Smooth muscle cell of the brain vasculature (primary cell): ENCODE measurements at regions not wholly inside any gene's neighbourhood (a gene's known extent, or its start where the extent isn't known, plus 50 kb on each side); places are given as distances from the start of the nearest gene placed in this dataset.
"Not testable (repeated sequence)": the region's sequence is repeated elsewhere in the genome, so short reads cannot be mapped to it uniquely, and the experiment has no call there.

Source experiments
- DNase-seq: peaks from one replicate; pipeline ENCODE4 v3.0.0-alpha.2; 2012; ENCODE audit warnings: low read depth, low spot score

GRCh38 chr7:125480762-125481161 is 551.1 kb upstream of the POT1 start:
- DNase-seq = no peak

GRCh38 chr7:125468855-125469174 is 539.2 kb upstream of the POT1 start:
- DNase-seq = no peak

DNA sequence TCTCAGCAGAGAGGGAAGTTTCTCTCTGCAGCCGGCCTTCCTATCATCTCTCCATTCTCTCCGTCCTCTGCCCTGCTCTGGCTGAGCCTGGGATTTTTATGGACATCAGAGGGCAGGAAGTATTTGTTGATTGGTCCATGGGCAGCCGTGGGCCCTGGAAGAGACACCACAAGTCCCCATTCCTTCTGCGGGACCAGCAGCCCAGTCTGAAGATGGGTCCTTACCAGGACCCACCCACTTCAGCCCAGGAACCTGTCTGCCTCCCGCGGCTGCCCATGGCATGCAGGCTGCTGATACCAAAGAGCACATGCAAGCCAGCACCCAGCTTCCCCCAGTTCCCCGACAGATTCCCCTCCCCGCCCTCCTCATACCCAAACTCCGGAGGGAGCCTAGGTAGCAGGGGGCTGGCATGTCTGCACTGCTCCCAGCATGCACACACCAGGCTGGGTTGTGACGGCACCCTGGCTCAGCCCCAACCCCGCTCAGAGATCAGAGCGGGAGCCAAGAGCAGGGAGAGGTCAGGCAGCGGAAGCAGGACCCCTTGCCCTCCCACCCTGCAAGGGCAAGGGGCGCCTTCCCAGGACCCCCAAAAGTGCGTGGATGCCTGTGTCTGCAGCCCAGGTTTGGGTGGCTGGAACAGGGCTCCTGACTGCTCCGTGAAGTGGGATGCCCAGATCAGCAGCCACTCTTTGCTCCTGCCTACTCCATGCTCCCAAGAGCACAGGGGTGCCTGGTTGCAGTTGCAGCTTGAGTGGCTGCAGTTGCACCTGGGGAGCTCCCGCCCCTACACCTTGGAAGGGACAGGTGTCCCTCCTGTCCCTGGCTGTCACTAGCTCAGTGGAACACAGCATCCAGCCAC is 538.6 kb upstream of the POT1 start:
- DNase-seq = no peak

- peak; percentile 3 for DNase-seq
Measured at GRCh38 chr7:125465527-125465926, 535.9 kb upstream of the POT1 start.

- no peak for DNase-seq
Measured at GRCh38 chr7:125462615-125463014, 533.0 kb upstream of the POT1 start.

- no peak for DNase-seq
Measured at GRCh38 chr7:125459038-125459437, 529.4 kb upstream of the POT1 start.

- no peak for DNase-seq
Measured at GRCh38 chr7:125450749-125451148, 521.1 kb upstream of the POT1 start.

DNA sequence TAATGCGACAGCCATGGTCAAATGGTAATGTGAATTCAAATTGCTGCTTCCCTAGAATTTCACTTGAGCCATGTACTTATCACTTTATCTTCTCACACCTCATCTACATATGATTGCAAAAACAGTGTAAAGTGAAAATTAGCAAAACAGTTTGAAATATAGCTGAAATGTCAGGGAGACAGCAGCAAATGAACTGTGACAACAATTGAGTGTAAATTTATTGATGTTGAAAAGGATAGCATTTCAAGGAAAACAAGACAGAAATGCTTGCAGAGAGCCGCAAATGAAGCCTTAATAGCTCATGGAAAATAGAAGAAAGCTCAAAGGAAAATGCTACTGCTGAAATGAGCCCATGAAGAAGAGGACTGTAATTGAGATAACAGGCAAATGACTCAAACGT is 516.2 kb upstream of the POT1 start:
- DNase-seq = no peak

GRCh38 chr7:125444864-125445263 is 515.2 kb upstream of the POT1 start:
- no peak for DNase-seq

DNA sequence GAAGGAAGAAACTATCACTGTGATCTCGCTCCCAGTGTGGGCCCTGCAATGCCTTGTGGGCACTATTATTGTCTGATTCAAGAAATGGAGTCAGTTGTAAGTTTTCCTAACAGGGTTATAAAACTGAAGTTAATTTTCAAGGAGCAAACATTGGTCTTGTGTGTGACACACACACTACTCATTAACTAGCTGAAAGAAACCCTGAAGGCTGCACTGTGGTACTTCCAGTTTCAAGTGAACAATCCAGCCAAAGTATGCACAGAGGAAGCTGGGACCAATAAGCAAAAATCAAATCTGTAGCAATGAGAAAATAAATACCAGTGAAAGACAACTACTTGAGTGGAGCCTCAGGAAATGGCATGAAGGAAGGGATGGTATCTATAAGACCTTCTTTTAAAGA is 506.6 kb upstream of the POT1 start:
- DNase-seq = no peak

- DNase-seq = no peak
Measured at GRCh38 chr7:125431349-125431748, 501.7 kb upstream of the POT1 start.

DNA sequence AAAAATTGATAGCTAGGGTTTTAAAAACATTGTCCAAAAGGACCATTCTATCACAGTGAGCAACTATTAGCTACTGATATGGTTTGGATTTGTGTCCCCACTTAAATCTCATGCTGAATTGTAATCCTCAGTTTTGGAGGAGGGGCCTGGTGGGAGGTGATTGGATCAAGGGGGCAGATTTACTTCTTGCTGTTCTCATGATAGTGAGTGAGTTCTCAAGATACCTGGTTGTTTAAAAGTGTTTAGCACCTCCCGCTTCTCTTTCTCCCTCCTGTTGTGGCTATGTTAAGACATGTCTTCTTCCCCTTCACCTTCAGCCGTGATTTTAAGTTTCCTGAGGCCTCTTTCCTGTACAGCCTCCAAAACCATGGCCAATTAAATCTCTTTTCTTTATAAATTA is 500.4 kb upstream of the POT1 start:
- DNase-seq = no peak

GRCh38 chr7:125427676-125428075 is 498.1 kb upstream of the POT1 start:
- no peak for DNase-seq

DNA sequence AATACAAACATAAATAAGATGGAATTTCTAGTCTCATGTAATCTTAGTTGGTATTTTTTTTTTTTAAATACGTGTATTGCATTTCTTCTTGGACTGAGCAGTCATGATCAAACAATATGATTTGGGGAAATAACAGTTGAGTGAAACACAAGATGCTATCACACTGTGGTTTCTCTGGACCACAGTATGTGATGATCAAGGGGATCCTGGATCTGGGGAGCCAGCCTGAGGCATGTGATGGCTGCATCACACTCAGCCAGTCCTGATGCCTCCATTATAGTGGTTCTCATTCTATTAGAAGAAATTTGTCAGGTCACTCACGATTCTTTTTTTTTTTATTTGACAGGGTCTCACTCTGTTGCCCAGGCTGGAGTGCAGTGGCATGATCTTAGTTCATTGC is 495.9 kb upstream of the POT1 start:
- DNase-seq = no peak

GRCh38 chr7:125424721-125425120 is 495.1 kb upstream of the POT1 start:
- no peak for DNase-seq

GRCh38 chr7:125423458-125424155 is 494.0 kb upstream of the POT1 start:
- no peak for DNase-seq

DNA sequence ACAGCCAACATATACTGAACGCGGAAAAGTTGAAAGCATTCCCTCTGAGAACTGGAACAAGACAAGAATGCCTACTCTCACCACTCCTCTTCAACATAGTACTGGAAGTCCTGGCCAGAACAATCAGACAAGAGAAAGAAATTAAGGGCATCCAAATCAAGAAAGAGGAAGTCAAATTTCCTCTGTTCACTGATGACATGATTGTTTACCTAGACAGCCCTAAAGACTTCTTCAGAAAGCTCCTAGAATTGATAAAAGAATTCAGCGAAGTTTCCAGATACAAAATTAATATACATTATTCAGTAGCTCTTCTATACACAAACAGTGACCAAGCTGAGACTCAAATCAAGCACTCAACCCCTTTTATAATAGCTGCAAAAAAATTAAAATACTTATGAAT is 491.8 kb upstream of the POT1 start:
- not testable (repeated sequence) for DNase-seq

- no peak for DNase-seq
Measured at GRCh38 chr7:125412890-125413665, 483.5 kb upstream of the POT1 start.

DNA sequence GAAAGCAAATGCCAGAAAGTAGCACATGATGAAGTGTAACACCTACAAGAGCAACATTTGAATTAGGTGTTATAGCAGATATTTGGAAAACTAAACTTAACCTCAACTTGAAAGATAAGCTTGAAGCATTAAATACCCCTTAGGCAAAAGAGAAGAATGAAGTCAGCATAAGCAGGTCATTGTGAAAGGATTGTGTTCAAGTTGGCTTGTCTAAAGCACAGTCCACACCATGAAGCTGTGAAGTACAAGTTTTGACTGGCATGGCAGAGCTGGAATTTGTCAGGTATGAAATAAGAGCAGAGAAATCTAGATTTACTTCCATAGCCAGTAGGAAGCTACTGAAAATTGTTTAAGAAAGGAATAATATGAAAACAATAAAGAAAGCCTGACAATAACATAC is 480.3 kb upstream of the POT1 start:
- DNase-seq = no peak

DNA sequence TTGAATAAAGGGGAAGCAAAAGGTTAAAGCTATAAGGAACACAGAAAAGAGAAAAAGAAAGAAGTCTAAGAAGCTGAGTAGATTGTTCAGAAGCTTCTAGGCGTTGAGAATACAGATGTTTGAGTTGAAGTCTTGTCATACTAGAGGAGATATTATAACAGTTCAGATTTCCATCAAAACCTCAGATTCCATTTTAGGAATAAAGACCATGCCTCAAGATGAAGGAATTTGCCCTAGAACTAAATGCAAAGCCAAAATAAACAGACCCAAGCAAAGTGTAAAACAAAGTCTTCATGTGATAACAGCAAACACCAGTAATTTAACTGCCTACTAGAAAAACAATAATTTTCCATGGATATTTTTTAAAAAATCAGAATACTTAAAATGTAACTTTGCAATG is 476.5 kb upstream of the POT1 start:
- DNase-seq = peak; percentile 32

DNA sequence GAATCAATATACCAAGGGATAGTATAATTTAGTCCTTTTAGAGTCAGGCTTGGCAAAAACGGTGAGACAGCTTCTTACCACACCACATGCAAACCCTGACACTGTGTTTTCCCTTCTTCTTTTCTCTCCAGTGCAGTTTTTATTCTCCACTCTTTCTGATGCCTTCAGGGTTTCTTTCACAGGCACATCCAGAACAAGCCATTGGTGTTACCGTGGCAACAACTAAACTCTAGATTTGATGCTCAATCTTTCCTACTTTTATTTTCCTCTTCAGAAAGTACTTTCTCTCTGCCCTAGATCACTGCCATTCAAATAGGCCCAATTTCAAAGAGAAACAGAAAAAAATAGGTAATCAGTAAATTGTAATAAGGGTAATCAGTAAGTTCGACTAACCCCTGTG is 469.8 kb upstream of the POT1 start:
- DNase-seq = no peak

DNA sequence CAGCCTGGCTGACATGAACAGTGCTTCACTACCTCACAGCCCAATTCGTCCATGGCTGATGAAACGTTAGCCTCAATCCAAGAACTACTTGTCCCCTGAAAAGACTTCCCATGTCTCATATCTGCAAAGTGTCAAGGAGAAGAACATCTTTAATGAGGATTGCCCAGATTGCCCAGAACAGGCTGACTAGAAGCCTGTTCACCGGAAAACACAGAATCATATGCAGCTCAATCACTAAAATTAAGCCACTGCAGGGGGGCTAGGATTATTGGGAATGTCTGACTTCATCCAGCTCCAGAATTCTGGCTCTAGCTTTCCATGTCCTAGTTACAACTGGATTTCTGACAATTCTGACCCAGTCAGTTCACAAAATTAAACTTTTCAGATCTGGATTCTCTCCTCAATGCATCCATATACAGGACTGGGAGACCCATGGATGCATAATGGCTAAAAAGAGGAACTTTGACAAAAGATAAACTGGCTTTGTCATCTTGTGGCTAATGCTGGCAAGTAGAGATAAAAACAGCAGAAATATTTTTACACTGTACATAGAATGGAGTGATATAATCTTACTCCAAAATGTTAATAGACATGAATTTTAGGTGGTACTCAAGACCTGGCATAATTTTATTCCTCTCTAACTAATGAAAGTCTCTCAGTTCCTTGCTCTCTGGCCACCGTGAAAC is 467.0 kb upstream of the POT1 start:
- DNase-seq = no peak
